Neural progenitor cell (in vitro differentiated cells): ENCODE measurements at regions not wholly inside any gene's neighbourhood (a gene's known extent, or its start where the extent isn't known, plus 50 kb on each side); places are given as distances from the start of the nearest gene placed in this dataset.

ENCODE experiments used
- EZH2 ChIP-seq: fragments of 200-600 bp; sonication (generic); IDR thresholded peaks from 2 replicates; pipeline ENCODE4 v1.6.1; 2017; ENCODE audit warnings: antibody characterized with exemption, mild to moderate bottlenecking, moderate library complexity
- EZH2phosphoT487 ChIP-seq: fragments of 200-600 bp; sonication (generic); IDR thresholded peaks from 2 replicates; pipeline ENCODE4 v1.6.1; 2017; ENCODE audit warnings: antibody characterized with exemption
- TF ChIP-seq, protein P1 (sequence below): fragments of 200-600 bp; sonication (generic); IDR thresholded peaks from 2 replicates; pipeline ENCODE4 v1.5.1; 2017; ENCODE audit warnings: antibody characterized with exemption, mild to moderate bottlenecking

DNA sequence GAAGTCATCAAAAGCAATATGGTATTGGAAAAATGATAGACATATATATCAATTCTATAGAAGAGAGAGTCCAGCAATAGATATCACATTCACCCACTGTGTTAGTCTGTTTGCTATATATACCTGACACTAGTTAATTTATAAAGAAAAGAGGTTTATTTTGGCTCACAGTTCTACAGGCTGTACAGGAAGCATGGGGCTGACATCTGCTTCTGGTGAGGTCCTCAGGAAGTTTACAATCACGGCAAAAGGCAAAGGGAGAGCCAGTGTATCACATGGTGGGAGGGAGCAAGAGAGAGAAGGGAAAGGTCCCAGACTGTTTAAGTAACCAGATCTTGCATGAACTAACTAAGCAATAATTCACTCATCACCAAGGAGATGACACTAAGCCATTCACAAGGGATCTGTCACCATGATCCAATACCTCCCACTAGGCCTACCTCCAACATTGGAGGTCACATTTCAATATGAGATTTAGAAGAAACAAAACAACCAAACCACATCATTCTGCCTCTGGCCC is 470.6 kb downstream of the METTL4 start:
- TF ChIP-seq, protein P1, sequence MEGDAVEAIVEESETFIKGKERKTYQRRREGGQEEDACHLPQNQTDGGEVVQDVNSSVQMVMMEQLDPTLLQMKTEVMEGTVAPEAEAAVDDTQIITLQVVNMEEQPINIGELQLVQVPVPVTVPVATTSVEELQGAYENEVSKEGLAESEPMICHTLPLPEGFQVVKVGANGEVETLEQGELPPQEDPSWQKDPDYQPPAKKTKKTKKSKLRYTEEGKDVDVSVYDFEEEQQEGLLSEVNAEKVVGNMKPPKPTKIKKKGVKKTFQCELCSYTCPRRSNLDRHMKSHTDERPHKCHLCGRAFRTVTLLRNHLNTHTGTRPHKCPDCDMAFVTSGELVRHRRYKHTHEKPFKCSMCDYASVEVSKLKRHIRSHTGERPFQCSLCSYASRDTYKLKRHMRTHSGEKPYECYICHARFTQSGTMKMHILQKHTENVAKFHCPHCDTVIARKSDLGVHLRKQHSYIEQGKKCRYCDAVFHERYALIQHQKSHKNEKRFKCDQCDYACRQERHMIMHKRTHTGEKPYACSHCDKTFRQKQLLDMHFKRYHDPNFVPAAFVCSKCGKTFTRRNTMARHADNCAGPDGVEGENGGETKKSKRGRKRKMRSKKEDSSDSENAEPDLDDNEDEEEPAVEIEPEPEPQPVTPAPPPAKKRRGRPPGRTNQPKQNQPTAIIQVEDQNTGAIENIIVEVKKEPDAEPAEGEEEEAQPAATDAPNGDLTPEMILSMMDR: no peak
- TF ChIP-seq EZH2: no peak
- TF ChIP-seq EZH2phosphoT487: no peak
